ENCODE measurements at regions not wholly inside any gene's neighbourhood (a gene's known extent, or its start where the extent isn't known, plus 50 kb on each side); places are given as distances from the start of the nearest gene placed in this dataset.

DNA sequence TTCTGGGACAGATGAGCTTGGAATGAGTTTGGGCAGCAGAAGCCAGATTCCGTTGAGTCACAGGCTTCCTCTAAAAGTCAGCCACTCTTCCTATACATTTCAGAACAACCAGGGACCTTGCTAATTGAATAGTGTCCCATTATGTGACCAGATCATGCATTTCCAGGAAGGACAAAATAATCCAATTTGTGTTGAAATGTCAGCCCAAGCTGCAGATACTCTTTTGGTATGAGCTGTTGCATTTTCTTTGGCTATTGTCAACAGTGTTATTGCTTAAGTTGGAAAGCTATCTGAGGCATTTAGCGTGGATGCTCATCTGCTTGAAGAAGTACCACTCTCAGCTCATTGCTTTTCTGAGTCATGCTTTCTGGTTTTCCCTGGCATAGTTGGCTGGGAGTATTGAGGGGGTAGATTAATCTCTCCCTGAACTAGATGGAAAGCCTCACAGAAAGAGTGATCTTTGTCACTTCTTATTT is 223.7 kb upstream of the HABP2 start:
- DNase-seq: no peak

DNA sequence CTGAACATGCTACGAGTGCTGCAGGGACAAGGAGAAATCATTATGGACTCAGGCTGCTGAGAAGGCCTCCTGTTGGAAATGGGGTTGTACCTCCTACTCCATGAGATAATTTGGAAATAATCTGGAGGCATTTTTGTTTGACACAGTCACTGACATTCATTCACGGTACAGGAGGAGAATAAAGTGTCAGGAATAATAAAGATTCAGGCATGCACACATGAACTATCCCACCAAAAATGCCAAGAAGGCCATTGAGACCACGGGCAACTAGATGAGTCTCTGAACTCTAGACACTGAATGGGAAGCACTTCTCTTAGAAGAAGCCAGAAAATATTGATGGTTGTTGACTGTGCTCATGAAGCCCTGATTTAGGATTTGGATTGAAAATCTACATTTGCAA is 220.9 kb upstream of the HABP2 start:
- no peak for DNase-seq

DNA sequence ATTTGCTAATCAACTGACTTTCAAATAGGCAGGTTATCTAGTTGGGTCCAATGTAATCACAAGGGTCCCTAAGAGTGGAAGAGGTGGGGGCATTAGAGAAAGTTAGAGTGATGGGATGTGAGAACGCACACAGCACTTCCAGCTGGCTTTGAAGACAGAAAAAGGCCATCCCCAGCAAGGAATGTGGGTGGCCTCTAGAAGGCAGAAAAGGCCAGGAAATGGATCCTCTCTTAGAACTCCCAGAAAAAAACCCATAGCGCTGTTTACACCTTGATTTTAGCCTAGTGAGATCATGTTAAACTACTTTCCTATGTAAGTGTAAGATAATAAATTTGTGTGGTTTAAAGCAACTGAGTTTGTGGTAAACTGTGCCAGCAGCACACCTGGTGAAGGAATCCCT is 219.5 kb upstream of the HABP2 start:
- DNase-seq: no peak

DNA sequence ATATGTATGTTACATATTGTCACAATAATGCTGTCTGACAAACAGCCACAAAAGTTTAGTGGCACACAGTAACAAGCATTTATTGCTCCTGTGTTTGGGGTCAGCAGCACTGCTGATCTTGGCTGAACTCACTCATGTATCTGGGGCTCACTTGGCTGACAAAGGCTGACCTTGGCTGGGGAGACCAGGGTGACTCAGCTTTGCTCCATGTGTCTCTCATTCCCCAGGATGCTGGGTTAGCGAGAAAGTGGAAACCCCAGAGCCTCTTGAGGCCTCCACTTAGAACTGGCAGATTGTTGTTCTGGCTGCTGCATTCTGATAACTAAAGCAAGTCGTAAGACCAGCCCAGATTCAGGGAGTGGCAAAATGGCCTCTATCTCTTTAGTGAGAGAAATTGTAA is 217.3 kb upstream of the HABP2 start:
- DNase-seq: no peak

DNA sequence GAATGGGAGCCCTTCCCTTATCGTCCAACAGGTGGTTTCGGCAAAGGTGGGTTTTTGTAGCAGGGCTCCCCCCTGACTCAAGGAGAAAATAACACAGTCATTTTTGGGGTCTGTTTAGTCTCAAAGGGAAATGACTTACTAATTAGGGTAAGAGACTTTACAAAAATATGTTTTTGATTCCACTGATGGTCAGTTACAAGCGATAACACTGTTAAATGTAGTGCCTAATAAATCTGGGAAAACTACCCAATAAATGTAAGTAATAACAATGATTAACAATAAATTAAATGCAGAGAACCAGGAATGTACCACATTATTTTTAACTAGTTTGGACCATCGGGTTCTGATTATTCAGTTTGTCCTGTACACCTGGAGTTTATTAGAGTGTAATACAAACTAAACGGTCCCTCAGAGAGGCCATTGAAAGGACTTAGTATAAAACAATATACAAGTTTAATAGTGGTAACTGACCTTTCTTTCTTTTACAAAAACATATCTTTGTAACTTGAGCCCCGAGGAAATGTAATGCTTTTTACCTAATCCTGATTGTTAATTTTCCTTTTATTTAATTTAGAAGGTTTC is 216.2 kb upstream of the HABP2 start:
- DNase-seq: no peak

DNA sequence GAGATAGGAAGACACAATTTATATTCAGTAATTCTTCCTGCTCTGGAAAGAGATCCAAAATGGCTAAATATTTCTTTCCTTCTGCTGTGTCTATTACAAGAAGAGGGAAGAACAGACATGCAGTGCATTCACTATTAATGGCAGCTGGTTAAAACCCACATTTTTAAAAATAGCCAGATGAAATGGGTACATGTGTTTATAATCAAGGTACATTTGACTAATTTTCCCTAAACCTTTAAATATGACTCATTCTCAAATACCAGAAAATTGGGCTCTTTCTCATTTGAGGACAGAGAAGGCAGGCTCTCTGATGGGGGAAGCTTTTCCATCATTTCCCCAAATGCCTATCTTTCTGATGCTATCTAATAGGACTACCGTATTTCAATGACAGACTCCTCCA is 215.7 kb upstream of the HABP2 start:
- DNase-seq: no peak

DNA sequence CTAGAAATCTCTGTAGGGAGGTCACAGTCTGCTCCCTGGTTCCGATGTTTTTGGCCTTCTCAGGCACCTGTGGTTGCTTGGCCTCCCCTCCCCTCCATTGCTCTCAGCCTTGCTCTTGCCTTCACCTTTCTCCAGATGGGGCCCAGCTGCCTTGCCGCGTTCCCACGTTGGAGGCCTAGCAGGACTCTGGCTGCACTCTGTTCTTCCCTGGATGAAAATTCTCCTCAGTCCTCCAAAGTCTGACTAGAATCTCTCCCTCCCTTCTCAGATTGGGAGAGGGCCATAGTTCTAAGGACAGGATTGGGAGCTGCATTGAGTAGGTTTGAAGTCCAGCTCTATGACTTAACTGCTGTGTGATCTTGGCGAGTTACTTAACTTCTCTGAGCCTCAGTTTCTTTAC is 213.7 kb upstream of the HABP2 start:
- DNase-seq: no peak

DNA sequence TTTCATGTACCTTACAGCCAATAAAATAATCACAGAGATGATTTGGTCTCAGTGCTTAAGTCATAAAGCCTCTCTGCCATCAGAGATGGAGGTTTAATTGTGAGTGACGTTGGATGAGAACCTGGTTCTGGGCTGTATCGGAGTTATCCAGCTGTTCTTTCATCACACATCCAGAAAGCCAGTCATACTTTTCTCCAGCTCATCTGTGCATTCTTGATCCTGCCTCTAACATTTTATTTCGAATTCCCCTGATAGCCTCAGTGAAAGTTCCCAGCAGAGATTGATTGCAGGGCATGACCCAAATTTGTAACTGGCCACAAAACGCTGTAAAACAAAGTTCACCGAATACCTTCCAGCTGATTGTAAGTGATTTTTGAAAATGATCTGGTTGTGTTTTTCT is 212.6 kb upstream of the HABP2 start:
- DNase-seq: no peak

DNA sequence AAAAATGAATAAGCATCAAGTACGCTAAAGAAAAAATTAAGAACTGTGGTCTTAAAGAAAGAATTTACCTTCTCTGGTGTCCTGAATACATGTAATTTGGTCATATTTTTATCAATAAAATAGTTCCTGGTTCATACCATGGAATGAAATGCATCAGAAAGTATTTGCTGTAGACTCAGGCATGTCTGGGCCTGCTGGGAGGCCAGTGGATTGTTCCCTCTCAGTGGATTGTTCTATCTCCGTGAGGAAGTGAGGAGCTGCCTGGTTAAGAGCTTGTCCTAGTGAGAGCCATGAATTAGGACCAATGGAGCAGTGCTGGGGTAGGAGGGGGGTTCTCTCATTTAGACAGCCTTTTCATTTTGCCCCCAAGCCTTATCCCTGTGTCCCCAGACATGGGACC is 211.7 kb upstream of the HABP2 start:
- DNase-seq: no peak

DNA sequence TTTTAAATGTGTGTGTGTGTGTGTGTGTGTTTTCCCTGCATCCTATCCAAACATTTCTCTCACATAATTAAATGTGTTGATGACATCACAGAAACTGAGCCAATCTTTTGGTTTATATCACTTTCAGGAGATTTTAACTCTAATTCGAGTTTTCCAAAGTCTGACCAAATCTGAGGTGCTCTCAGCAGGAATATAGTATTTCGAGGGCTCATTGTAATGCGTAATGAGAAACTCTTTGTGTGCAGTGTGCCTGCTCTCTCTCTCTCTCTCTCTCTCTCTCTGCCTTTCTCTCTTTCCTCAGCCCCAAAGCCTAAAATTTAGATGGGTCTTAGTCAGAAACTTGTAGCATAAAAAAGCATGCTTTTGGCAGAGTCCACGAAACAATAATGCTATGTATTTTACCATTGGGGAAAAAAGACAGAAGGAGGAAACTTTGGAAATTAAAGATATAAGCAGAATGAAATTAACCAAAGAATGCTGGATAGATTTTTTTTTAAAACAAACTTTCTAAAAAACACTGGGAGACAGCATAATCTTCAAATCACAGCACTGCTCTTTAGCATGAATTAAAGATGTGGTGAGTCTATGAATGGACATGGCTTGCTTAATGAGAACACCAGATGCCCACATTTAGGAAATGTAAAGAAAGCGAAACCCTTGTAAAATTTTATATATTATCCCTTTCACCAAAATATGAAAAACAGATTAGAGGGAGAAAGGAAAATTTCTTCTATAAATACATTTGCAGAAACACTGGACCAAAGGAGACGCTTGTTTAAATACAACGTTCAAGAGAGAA is 206.8 kb upstream of the HABP2 start:
- DNase-seq: no peak

DNA sequence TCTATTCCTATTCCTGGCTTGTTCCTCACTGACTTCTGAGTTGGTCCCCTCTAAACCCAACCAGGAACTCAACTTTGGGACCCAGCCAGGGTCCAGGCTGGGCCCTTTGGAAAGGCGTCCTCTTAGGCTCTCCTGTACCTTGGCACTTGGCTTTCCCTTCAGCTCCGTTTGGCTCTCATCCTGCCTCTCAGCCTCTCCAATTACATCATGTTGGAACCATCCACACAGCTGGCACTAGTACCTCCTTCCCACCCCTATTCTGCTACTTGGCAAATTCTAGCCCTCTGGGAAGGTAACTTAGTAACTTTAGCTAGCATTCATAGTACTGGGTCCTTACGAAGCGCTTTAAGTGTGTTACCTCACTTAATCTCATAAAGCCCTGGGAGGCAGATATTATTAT is 205.3 kb upstream of the HABP2 start:
- DNase-seq: no peak

DNA sequence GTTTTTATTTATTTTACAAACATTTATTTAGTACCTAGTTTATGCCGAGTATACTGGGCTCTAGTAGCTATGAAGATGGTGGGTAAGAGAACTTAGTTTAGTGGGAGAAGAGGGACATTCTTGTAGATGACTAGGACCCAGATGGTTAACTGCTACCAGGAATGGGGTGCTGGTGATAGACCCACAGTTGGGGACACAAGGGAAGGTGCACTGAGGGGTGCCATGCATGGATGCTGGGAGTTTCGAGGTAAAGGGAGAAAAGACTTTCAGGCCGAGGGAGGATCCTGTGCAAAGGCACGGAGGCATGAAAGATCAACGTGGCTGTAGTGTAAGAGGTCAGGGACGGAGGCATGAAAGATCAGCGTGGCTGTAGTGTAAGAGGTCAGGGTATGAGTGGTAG is 204.2 kb upstream of the HABP2 start:
- no peak for DNase-seq

DNA sequence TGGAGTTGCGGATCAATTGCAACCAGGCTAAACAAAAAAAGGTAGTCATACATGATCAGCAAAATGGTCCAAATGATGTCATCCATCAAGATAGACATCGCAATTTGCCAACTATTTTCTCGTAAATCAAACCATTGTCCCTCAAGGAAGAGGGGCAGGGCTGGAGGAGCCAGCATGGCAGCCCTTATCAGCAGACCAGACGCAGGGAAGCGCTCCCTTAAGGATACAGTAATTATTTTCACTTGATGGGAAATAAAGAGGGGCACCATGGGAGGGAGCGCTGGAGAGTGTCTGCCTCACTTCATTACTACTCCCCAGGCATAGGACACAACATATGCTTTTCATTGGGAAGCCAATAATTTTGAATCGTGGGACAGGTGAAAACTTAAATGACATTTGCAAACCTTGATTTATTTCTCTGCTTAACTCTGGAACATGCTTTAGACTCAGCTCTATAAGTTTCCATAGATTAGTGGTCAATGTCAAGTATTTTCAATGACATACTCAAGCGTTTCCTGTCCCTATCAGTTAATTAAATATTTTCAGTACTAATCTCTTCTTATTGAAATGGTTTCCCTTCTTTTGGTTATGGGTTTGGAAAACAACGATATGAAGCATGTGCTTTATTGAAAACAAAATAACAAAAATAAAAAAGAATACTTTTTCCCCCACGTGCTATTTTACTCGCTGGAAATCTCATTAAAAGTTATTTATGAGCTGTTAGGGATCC is 202.4 kb upstream of the HABP2 start:
- no peak for DNase-seq

DNA sequence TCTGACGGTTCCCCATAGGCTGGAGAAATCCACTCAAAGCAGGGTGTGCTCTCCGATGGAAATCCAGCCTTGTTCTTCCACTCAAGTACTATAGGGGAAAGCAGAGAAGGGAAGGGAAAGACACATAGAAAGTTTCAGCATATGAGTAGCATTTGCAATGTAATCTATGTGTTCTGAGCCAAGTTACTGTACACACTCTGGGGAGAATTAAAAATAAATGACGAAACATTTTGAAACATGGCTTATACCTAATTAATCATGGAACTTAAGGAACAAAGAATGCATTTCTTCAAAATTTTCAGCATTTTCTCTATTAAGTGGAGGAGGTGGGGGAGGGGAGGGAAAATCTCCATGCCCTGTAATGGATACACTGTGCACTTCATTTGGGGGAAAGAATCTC is 198.1 kb upstream of the HABP2 start:
- no peak for DNase-seq

DNA sequence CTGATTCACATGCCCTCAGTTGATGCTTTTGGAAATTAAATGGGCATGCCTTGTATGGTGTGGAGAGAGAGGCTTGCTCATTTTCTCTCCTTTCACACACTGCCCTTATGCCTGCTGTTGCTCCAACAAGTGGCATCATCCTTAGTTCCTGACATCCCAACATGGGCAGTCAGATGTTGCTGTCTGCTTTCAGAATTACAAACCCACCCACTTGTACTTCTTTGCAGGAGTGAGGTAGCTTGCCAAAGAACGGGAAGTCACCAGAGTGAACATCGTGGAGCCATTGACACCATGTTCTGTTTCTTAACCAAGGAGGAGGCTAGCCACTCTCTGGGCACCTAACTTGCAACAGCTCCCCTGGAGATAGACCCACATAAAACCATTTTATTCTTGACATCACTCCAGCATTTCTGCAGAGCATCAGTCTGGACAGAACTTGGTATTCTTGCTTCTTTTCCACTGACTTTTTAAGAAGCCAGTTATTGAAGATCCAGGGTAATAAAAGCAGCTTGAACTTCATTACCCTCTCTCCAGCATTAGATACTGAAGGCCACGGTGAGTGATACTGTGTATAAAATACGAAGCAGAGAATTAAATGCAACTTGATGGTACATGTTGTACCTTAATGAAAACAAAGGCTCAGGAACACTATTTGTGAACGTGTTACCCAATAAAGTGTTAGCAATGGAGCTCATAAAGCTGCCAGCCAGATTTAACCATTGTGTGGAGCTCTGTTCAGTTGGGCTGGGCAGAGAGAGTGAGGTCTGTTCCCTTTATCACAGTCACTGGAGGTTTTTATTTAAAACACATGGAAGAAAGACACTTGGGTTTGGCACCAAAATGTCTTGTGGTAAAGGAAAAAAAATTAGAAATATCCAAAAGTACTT is 195.8 kb upstream of the HABP2 start:
- no peak for DNase-seq

DNA sequence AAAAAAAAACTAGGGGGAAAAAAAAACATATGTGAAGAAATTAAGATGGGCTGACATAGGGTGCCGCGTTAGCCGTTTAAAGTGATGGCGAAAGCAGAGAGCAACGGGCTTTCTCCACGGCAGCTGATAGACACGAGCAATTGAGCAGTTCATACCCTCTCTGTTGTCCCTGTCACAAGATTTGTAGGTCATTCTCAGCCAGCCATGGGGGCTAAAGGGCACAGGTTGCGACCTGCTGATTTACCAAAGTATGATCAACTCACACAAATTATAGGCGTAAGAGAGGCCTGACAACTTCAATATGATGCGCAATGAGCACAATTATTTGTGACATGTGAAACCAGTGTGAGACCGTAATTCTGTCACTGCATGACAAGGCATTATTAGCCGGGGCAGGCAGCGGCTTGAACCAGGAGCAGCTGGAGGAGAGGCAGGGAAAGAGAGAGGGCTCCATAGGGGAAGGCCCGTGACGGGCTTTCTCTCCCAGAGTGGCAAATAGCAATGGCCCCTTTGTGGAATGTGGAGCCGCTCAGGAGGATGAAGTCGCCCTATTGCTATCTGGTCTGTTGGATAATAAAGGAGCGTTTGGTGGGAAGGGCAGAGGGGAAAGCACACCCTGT is 195.1 kb upstream of the HABP2 start:
- DNase-seq: no peak

DNA sequence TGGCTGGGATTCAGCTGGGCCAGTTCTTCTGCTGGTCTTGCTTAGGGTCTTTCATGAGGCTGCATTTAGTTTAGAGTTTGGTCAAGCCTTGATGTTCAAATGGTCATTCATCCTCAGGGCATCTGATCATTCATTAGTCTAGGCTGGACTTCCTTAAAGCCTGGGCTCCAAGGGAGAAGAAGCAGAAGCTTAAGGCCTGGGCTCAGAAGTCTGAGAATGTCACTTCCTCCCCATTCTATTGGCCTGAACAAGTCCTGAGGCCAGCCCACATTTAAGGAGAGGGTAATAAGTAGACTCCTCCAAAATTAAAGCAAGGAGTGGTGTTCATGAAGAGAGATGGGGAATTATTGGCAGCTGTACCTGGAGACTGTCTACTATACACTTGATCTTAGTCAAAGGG is 193.2 kb upstream of the HABP2 start:
- no peak for DNase-seq

DNA sequence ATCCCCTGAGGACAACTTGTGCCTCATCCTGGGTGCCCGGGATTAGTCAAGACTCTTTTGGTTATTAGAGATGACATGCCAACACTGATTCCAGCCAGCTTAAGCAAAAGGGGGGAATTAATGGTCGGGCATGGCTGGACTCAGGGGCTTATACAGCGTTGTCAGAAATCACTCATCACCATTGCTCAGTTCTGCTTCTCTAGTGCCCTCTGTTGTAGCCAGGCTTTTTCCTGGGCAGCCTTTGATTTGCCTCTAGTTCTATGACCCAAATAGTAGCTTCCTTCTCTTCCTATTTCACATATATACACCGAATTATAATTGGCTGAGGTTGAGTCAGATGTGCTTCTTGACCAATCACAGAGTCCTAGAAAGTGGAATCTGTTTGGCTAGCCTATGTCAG is 192.0 kb upstream of the HABP2 start:
- no peak for DNase-seq

DNA sequence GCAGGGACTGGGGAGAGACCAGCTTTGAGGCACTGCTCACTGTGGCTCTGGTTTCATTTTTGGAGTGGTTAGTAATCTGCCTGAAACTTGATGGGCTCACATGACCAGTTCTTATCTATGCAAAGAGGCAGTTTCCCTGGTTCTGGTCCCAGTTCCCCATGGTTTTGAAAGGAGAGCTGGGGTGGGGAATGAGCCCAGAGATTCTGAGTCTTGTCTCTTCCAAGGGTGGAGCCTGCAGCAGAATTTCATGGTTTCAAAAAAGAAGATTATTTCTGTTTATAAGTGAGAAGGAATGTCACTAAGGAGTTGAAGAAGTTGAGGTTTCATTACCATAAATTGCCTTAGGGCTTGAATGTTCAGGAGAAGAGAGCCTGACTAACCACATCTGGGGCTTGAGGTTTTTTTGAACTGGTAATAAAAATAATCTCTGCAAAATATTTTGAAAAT is 190.2 kb upstream of the HABP2 start:
- DNase-seq: no peak

DNA sequence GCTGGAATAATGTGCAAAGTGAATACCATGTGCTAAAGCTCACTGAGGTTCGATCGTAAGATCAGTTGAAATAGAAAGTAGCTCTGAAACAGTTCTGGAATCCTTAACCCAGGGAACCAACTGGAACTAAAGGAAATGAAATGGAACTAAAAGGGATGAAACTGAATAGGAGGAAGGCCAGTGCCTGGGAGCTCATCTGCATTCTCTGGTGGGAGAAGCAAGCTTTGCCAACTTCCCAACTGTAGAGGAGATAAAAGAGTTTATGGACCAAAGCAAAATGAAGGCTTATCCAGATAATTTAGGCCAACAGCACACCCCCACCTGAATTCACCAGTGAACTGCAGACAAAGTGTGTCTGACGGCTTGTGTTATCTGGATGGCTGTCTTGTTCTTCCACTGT is 188.6 kb upstream of the HABP2 start:
- no peak for DNase-seq

DNA sequence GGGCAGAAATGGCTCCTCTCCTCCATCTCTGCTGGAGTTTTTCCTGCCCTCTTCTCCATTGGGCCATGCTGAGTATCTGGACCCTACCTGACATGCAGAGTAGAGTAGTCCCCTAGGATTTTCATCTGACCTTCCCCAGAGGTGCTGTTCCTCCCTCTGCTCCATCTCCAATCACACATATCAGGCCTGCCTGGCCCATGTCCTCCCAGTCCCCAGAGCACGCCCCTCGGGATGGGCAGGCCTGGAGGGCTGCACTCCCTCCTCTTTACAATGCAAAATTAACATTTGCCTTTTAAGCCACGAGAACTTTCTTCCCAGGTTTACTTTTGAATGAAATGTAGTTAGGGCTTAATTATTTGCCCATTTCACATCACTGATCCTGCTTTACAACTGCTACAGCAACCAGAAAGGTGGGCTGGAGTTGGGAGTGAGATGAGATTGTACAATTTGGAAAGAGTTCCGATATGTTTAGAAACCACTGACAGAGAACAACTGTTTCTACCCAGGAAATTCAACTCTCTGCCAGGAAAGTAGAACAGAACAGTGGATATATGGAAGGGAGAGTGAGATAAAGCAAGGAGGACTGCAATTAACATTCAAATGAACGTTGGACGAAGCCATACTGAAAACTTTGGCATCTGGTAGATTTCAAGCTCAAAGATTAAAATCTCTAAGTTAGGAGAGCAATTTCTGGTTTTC is 184.0 kb upstream of the HABP2 start:
- DNase-seq: no peak

DNA sequence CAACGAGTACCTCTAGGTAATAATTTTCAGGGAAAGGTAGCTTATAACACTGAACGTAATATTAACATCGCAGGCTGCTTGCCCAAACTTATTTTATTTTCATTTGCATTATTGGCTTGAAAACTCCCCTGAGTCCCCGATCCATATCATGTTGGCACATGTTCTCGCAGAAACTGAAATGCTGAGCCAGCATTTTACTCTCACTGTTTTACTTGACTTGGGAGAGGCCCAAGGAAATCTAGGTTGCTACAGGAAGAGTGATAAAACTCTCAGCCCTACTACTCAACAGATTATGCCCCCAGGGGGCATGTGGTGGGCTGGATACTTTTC is 183.5 kb upstream of the HABP2 start:
- DNase-seq: no peak

Data from SHP77 treated with DMSO at 0.1 percent for 48 hours (cell line).